ENCODE measurements at regions not wholly inside any gene's neighbourhood (a gene's known extent, or its start where the extent isn't known, plus 50 kb on each side); places are given as distances from the start of the nearest gene placed in this dataset.
A peak's percentile ranks its signal among the peaks of the same experiment; 100 is the strongest.

- no peaks in the 10 kb centered on the region for H3K36me3 ChIP-seq
- no peak for TF ChIP-seq POLR2A (IDR thresholded peaks at IDR 0.05)
- no peak for TF ChIP-seq CTCF (IDR thresholded peaks at IDR 0.05)
- ATAC-seq (peak; percentile 62 to 95 (median 72)), DNase-seq (no peak)
- peaks cover 0 to 8% (median 0%) of the 10 kb centered on the region in 4 donors for H3K4me1 ChIP-seq
- H3K27ac ChIP-seq, result no peak overlapping the region
- 41% methylated on average over 1 of the region's 1 CpG for WGBS (ENCODE audit: insufficient coverage, low coverage, low lambda C conversion rate, missing lambda C conversion rate)
- H3K9me3 ChIP-seq, result no peaks in the 10 kb centered on the region
- no peak overlapping the region for H3K4me3 ChIP-seq
- intact Hi-C loops (cut with DNase I), result no loop called here
- no peaks in the 10 kb centered on the region for H3K27me3 ChIP-seq
Measured at GRCh38 chr7:114182837-114183236, 231.8 kb upstream of the FOXP2 start.

- no peak overlapping the region for H3K27ac ChIP-seq
- H3K4me1 ChIP-seq, result peaks cover 0 to 8% (median 0%) of the 10 kb centered on the region in 4 donors
- H3K27me3 ChIP-seq, result no peaks in the 10 kb centered on the region
- intact Hi-C loops (cut with DNase I), result no loop called here
- H3K36me3 ChIP-seq, result no peaks in the 10 kb centered on the region
- ATAC-seq, result no peak
- 70% methylated on average over 1 of the region's 1 CpG for WGBS (ENCODE audit: insufficient coverage, low coverage, low lambda C conversion rate, missing lambda C conversion rate)
- DNase-seq, result no peak
- no peak overlapping the region for H3K4me3 ChIP-seq
- no peaks in the 10 kb centered on the region for H3K9me3 ChIP-seq
- TF ChIP-seq POLR2A (IDR thresholded peaks at IDR 0.05) (no peak), CTCF (IDR thresholded peaks at IDR 0.05) (no peak)
Measured at GRCh38 chr7:114181280-114181679, 233.3 kb upstream of the FOXP2 start.

- H3K4me3 ChIP-seq, result no peak overlapping the region
- H3K36me3 ChIP-seq, result no peaks in the 10 kb centered on the region
- DNase-seq (no peak), ATAC-seq (no peak)
- no peaks in the 10 kb centered on the region for H3K27me3 ChIP-seq
- no peaks in the 10 kb centered on the region for H3K9me3 ChIP-seq
- no peak overlapping the region for H3K27ac ChIP-seq
- intact Hi-C loops (cut with DNase I), result no loop called here
- no peak for TF ChIP-seq CTCF (IDR thresholded peaks at IDR 0.05)
- no peak for TF ChIP-seq POLR2A (IDR thresholded peaks at IDR 0.05)
- peaks cover 0 to 8% (median 0%) of the 10 kb centered on the region in 4 donors for H3K4me1 ChIP-seq
Measured at GRCh38 chr7:114180556-114181266, 233.9 kb upstream of the FOXP2 start.

- Histone ChIP-seq H3K36me3 (no peaks in the 10 kb centered on the region), H3K27ac (no peak overlapping the region), H3K4me1 (no peaks in the 10 kb centered on the region), H3K9me3 (no peaks in the 10 kb centered on the region), H3K4me3 (no peak overlapping the region), H3K27me3 (no peaks in the 10 kb centered on the region)
- DNase-seq (no peak), ATAC-seq (no peak)
- intact Hi-C loops (cut with DNase I), result no loop called here
- no peak for TF ChIP-seq CTCF (IDR thresholded peaks at IDR 0.05)
- no peak for TF ChIP-seq POLR2A (IDR thresholded peaks at IDR 0.05)
- 75% methylated on average over 4 of the region's 4 CpGs for WGBS (ENCODE audit: insufficient coverage, low coverage, low lambda C conversion rate, missing lambda C conversion rate)
Measured at GRCh38 chr7:114175125-114175524, 239.5 kb upstream of the FOXP2 start.
